ENCODE measurements at regions not wholly inside any gene's neighbourhood (a gene's known extent, or its start where the extent isn't known, plus 50 kb on each side); places are given as distances from the start of the nearest gene placed in this dataset.

GRCh38 chr11:97742717-97743116 is 1278.0 kb upstream of the CNTN5 start:
- no peak for TF ChIP-seq CTCF (IDR thresholded peaks at IDR 0.05; ENCODE audit: low read depth, low read length, poor library complexity, severe bottlenecking)
- TF ChIP-seq EZH2phosphoT487 (IDR thresholded peaks at IDR 0.05; ENCODE audit: borderline replicate concordance, low read length) = no peak
